ENCODE measurements at regions not wholly inside any gene's neighbourhood (a gene's known extent, or its start where the extent isn't known, plus 50 kb on each side); places are given as distances from the start of the nearest gene placed in this dataset.
A peak's percentile ranks its signal among the peaks of the same experiment; 100 is the strongest.

DNA sequence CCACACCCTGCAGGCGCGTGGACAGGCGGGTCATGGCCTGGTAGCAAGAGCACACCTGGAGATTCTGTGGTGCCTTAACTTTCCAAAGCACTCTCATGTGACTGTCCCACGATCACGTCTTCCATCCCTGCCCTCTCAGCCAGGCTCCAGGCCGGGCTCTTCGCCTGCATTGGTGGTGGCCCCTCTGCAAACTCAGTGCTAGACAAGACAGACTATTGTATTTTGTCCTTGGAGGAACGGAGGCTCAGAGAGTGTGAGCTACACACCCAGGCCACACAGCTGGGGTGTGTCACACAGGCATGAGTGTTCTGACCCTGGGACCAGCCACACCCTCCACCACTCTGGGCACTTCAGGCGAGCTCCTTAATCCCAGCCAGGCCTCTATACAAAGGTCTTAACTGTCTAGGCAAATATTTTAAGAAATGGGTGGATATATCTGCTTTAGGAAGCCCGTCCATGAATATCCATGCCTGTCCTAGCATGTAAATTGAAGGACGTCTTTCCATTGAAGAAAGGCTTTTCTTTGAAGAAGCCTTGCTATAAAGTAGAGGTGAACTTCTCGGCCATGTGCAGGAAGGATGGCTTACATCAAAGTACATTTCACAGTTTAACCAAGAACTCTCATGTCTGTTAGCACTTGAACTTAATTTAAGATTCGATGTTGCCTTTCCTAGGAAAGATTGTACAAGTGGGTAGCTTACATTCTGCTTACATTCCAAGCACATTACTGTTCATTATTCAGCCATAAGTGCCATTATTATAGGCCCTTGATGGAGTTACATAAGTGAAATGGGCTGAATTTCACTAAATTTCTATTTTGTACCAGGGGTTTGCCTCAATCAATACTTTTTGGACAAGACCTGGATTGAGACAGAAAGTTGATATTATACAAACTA lies 263.9 kb downstream of the DLL1 start:
- H3K36me3 ChIP-seq (ENCODE audit: control insufficient read depth in 2 of 2, insufficient read depth in 2 of 2, low read length in 1 of 2), result no peaks in the 10 kb centered on the region
- 45 to 64% methylated on average over 13 of the region's 13 CpGs for WGBS, 2 donors
- no peaks in the 10 kb centered on the region for H3K9me3 ChIP-seq (ENCODE audit: control insufficient read depth in 2 of 2, insufficient read depth in 1 of 2, low read depth in 1 of 2, low read length in 1 of 2)
- H3K27me3 ChIP-seq (ENCODE audit: control insufficient read depth in 1 of 2, insufficient read depth in 2 of 2, low read length in 2 of 2), result no peaks in the 10 kb centered on the region
- H3K4me3 ChIP-seq (ENCODE audit: low read depth in 1 of 2, low read length in 2 of 2), result no peak overlapping the region
- H3K4me1 ChIP-seq (ENCODE audit: control insufficient read depth in 2 of 2, insufficient read depth in 2 of 2, low read length in 1 of 2), result peaks cover 3 to 18% of the 10 kb centered on the region in 2 donors
- peak overlapping the region; percentile 5 to 35 for H3K27ac ChIP-seq (ENCODE audit: low read depth in 2 of 2, low read length in 1 of 2)

DNA sequence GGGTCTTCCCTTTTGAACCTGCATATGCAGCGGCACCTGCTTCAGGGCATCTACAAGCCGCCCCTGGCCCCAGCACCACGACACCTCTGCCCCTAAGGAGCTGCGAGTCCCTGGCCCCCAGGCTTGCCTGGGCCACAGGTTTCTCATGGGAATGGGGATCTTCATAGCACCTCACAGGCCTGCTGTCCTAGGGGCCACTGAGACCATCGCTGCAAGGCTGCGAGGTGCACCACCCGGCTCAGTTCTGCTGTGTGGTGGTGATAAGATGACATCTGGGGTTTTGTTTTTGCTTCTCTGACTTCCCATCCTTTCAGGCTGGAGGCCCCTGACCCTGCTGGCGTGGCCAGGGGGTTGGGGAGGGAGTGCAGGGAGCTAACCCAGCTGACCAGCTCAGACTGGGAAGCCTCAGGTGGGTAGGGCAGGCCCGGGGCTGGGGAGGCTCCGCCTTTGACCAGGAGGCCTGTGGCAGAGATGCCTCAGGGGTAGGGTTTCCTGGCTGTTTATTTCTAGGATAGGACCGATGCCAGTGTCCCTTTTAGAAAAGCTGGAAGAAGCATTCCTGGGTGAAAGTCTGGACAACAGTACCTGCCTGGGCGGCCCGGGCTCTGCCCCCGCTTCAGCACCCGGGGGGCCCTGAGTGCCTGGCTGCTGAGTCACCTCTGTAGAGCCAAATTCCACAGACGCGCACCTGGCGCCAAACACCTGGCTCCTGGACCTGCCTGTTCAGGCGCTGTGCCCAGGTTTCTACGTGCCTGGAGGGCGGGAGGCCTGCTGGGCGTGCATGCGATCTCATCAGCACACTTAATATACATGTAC lies 264.7 kb downstream of the DLL1 start:
- no peak overlapping the region for H3K4me3 ChIP-seq (ENCODE audit: low read depth in 1 of 2, low read length in 2 of 2)
- H3K27ac ChIP-seq (ENCODE audit: low read depth in 2 of 2, low read length in 1 of 2), result peak overlapping the region; percentile 5 to 21
- no peaks in the 10 kb centered on the region for H3K9me3 ChIP-seq (ENCODE audit: control insufficient read depth in 2 of 2, insufficient read depth in 1 of 2, low read depth in 1 of 2, low read length in 1 of 2)
- H3K27me3 ChIP-seq (ENCODE audit: control insufficient read depth in 1 of 2, insufficient read depth in 2 of 2, low read length in 2 of 2), result no peaks in the 10 kb centered on the region
- H3K4me1 ChIP-seq (ENCODE audit: control insufficient read depth in 2 of 2, insufficient read depth in 2 of 2, low read length in 1 of 2), result peaks cover 3 to 18% of the 10 kb centered on the region in 2 donors
- 63 to 67% methylated on average over 23 of the region's 23 CpGs for WGBS, 2 donors
- no peaks in the 10 kb centered on the region for H3K36me3 ChIP-seq (ENCODE audit: control insufficient read depth in 2 of 2, insufficient read depth in 2 of 2, low read length in 1 of 2)

DNA sequence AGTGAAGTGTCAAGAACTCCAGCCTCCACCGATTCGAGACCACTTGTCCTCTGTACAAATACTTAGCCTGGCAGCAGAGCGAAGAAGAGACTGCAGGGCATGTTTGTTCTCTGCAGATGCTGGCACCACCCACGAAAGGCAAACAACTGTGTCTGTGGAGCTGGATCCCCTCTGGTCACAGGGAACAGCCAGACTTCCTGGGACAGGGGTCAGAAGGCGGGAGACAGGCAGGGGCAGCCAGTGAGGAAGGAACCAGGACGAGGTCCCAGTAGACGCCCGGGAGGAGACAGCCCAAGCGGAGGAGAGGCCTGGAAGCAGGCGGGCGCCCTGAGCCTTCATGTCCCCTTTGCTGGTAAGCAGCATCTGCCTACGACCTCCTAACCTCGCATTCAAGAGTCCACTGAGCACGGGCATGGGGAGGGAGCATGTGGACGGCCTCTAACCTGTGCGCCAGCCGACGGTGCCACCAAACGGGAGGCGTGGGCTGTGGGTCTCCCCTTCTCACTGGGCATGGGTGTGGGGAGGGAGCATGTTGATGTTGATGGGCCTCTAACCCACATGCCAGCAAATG lies 265.5 kb downstream of the DLL1 start:
- 72 to 77% methylated on average over 19 to 20 of the region's 20 CpGs for WGBS, 2 donors
- H3K4me1 ChIP-seq (ENCODE audit: control insufficient read depth in 2 of 2, insufficient read depth in 2 of 2, low read length in 1 of 2), result peaks cover 0 to 17% of the 10 kb centered on the region in 2 donors
- no peak overlapping the region for H3K4me3 ChIP-seq (ENCODE audit: low read depth in 1 of 2, low read length in 2 of 2)
- no peaks in the 10 kb centered on the region for H3K9me3 ChIP-seq (ENCODE audit: control insufficient read depth in 2 of 2, insufficient read depth in 1 of 2, low read depth in 1 of 2, low read length in 1 of 2)
- no peaks in the 10 kb centered on the region for H3K27me3 ChIP-seq (ENCODE audit: control insufficient read depth in 1 of 2, insufficient read depth in 2 of 2, low read length in 2 of 2)
- H3K36me3 ChIP-seq (ENCODE audit: control insufficient read depth in 2 of 2, insufficient read depth in 2 of 2, low read length in 1 of 2), result no peaks in the 10 kb centered on the region
- H3K27ac ChIP-seq (ENCODE audit: low read depth in 2 of 2, low read length in 1 of 2), result peak overlapping the region; percentile 11 to 35

DNA sequence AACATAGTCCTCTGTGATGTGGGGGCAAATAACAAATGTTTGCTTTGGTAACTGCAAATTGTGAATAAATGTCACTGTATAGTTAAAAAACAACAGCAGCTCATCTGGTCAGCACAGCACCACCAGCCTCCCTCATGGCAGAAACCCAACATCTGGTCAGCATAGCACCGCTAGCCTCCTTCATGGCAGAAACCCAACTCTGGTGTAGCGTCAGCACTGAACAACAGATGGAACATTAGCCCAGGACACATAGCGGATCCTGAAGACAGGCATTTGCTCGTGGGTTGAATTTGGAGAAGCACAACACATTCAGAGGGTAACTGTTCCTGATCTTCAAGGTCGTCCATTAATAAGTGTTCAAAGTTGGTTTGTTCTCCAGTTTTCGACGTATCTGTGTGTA lies 265.9 kb downstream of the DLL1 start:
- peaks cover 0 to 13% of the 10 kb centered on the region in 2 donors for H3K4me1 ChIP-seq (ENCODE audit: control insufficient read depth in 2 of 2, insufficient read depth in 2 of 2, low read length in 1 of 2)
- WGBS, 2 donors, result 38 to 44% methylated on average over 7 of the region's 7 CpGs

GRCh38 chr6:170023620-170024521 lies 267.0 kb downstream of the DLL1 start:
- Histone ChIP-seq H3K27me3 (ENCODE audit: control insufficient read depth in 1 of 2, insufficient read depth in 2 of 2, low read length in 2 of 2) (no peaks in the 10 kb centered on the region), H3K9me3 (ENCODE audit: control insufficient read depth in 2 of 2, insufficient read depth in 1 of 2, low read depth in 1 of 2, low read length in 1 of 2) (no peaks in the 10 kb centered on the region), H3K4me3 (ENCODE audit: low read depth in 1 of 2, low read length in 2 of 2) (peak overlapping the region in 1 of 2 donors; percentile 18), H3K27ac (ENCODE audit: low read depth in 2 of 2, low read length in 1 of 2) (peak overlapping the region in 1 of 2 donors; percentile 65), H3K4me1 (ENCODE audit: control insufficient read depth in 2 of 2, insufficient read depth in 2 of 2, low read length in 1 of 2) (peaks cover 0 to 13% of the 10 kb centered on the region in 2 donors), H3K36me3 (ENCODE audit: control insufficient read depth in 2 of 2, insufficient read depth in 2 of 2, low read length in 1 of 2) (no peaks in the 10 kb centered on the region)
- WGBS, 2 donors, result 88 to 91% methylated on average over 60 to 67 of the region's 67 CpGs

More for the DNA sequence above, 265.9 kb downstream of the DLL1 start:
- Histone ChIP-seq H3K36me3 (ENCODE audit: control insufficient read depth in 2 of 2, insufficient read depth in 2 of 2, low read length in 1 of 2) (no peaks in the 10 kb centered on the region), H3K4me3 (ENCODE audit: low read depth in 1 of 2, low read length in 2 of 2) (no peak overlapping the region), H3K9me3 (ENCODE audit: control insufficient read depth in 2 of 2, insufficient read depth in 1 of 2, low read depth in 1 of 2, low read length in 1 of 2) (no peaks in the 10 kb centered on the region), H3K27ac (ENCODE audit: low read depth in 2 of 2, low read length in 1 of 2) (peak overlapping the region in 1 of 2 donors; percentile 11), H3K27me3 (ENCODE audit: control insufficient read depth in 1 of 2, insufficient read depth in 2 of 2, low read length in 2 of 2) (no peaks in the 10 kb centered on the region)

GRCh38 chr6:170022827-170023619 lies 267.9 kb downstream of the DLL1 start:
- Histone ChIP-seq H3K36me3 (ENCODE audit: control insufficient read depth in 2 of 2, insufficient read depth in 2 of 2, low read length in 1 of 2) (no peaks in the 10 kb centered on the region), H3K27me3 (ENCODE audit: control insufficient read depth in 1 of 2, insufficient read depth in 2 of 2, low read length in 2 of 2) (no peaks in the 10 kb centered on the region), H3K4me1 (ENCODE audit: control insufficient read depth in 2 of 2, insufficient read depth in 2 of 2, low read length in 1 of 2) (peaks cover 2 to 13% of the 10 kb centered on the region in 2 donors), H3K27ac (ENCODE audit: low read depth in 2 of 2, low read length in 1 of 2) (peak overlapping the region in 1 of 2 donors; percentile 65), H3K9me3 (ENCODE audit: control insufficient read depth in 2 of 2, insufficient read depth in 1 of 2, low read depth in 1 of 2, low read length in 1 of 2) (no peaks in the 10 kb centered on the region), H3K4me3 (ENCODE audit: low read depth in 1 of 2, low read length in 2 of 2) (peak overlapping the region in 1 of 2 donors; percentile 18)
- WGBS, 2 donors, result 56 to 58% methylated on average over 68 to 77 of the region's 77 CpGs

- WGBS, 2 donors, result 90 to 94% methylated on average over 23 of the region's 23 CpGs
Measured at GRCh38 chr6:170022291-170022722, 268.6 kb downstream of the DLL1 start.

DNA sequence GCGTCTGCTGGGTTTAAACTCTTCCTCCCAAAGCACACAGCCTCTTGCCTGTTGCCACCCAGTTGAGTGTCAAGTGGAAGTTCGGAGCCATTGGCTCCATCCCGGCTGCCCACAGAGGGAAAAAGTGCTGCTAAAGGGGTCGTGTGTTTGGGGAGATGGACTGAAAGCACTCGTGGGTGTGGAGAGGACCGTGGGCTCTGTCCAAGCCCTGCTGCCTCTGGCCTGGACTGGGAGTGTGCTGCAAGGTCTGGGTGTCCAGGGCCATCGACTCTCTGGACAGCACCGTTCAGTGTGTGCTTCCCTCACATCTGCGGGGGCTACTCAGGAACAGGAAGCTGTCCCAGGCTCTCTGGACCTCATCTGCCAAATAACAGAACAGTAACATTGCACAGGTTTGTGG lies 269.3 kb downstream of the DLL1 start:
- WGBS, 2 donors, result 82 to 89% methylated on average over 9 of the region's 9 CpGs
- no peaks in the 10 kb centered on the region for H3K27me3 ChIP-seq (ENCODE audit: control insufficient read depth in 1 of 2, insufficient read depth in 2 of 2, low read length in 2 of 2)
- H3K4me3 ChIP-seq (ENCODE audit: low read depth in 1 of 2, low read length in 2 of 2), result no peak overlapping the region
- no peaks in the 10 kb centered on the region for H3K9me3 ChIP-seq (ENCODE audit: control insufficient read depth in 2 of 2, insufficient read depth in 1 of 2, low read depth in 1 of 2, low read length in 1 of 2)
- H3K4me1 ChIP-seq (ENCODE audit: control insufficient read depth in 2 of 2, insufficient read depth in 2 of 2, low read length in 1 of 2), result peaks cover 2 to 11% of the 10 kb centered on the region in 2 donors
- no peak overlapping the region for H3K27ac ChIP-seq (ENCODE audit: low read depth in 2 of 2, low read length in 1 of 2)
- no peaks in the 10 kb centered on the region for H3K36me3 ChIP-seq (ENCODE audit: control insufficient read depth in 2 of 2, insufficient read depth in 2 of 2, low read length in 1 of 2)

More at GRCh38 chr6:170022291-170022722, 268.6 kb downstream of the DLL1 start:
- no peak overlapping the region for H3K27ac ChIP-seq (ENCODE audit: low read depth in 2 of 2, low read length in 1 of 2)
- H3K27me3 ChIP-seq (ENCODE audit: control insufficient read depth in 1 of 2, insufficient read depth in 2 of 2, low read length in 2 of 2), result no peaks in the 10 kb centered on the region
- no peaks in the 10 kb centered on the region for H3K9me3 ChIP-seq (ENCODE audit: control insufficient read depth in 2 of 2, insufficient read depth in 1 of 2, low read depth in 1 of 2, low read length in 1 of 2)
- no peak overlapping the region for H3K4me3 ChIP-seq (ENCODE audit: low read depth in 1 of 2, low read length in 2 of 2)
- H3K4me1 ChIP-seq (ENCODE audit: control insufficient read depth in 2 of 2, insufficient read depth in 2 of 2, low read length in 1 of 2), result peaks cover 2 to 13% of the 10 kb centered on the region in 2 donors
- no peaks in the 10 kb centered on the region for H3K36me3 ChIP-seq (ENCODE audit: control insufficient read depth in 2 of 2, insufficient read depth in 2 of 2, low read length in 1 of 2)

Data from esophagus (tissue), 2 donors.